ENCODE measurements at regions not wholly inside any gene's neighbourhood (a gene's known extent, or its start where the extent isn't known, plus 50 kb on each side); places are given as distances from the start of the nearest gene placed in this dataset.

GRCh38 chr5:88545338-88545737 lies 276.7 kb upstream of the TMEM161B start:
- DNase-seq (ENCODE audit: low read depth in 4 of 4, low spot score in 3 of 4): no peak

- no peak for DNase-seq (ENCODE audit: low read depth in 4 of 4, low spot score in 3 of 4)
These were observed 276.0 kb upstream of the TMEM161B start for GRCh38 chr5:88544671-88545070.

GRCh38 chr5:88544136-88544645 lies 275.5 kb upstream of the TMEM161B start:
- no peak for DNase-seq (ENCODE audit: low read depth in 4 of 4, low spot score in 3 of 4)

GRCh38 chr5:88542786-88543185 lies 274.1 kb upstream of the TMEM161B start:
- no peak for DNase-seq (ENCODE audit: low read depth in 4 of 4, low spot score in 3 of 4)

GRCh38 chr5:88540471-88541115 lies 271.9 kb upstream of the TMEM161B start:
- DNase-seq (ENCODE audit: low read depth in 4 of 4, low spot score in 3 of 4): no peak

GRCh38 chr5:88539693-88540365 lies 271.2 kb upstream of the TMEM161B start:
- no peak for DNase-seq (ENCODE audit: low read depth in 4 of 4, low spot score in 3 of 4)

GRCh38 chr5:88539026-88539425 lies 270.4 kb upstream of the TMEM161B start:
- no peak for DNase-seq (ENCODE audit: low read depth in 4 of 4, low spot score in 3 of 4)

GRCh38 chr5:88536146-88536545 lies 267.5 kb upstream of the TMEM161B start:
- no peak for DNase-seq (ENCODE audit: low read depth in 4 of 4, low spot score in 3 of 4)

- no peak for DNase-seq (ENCODE audit: low read depth in 4 of 4, low spot score in 3 of 4)
These were observed 256.3 kb upstream of the TMEM161B start for GRCh38 chr5:88524941-88525340.

- no peak for DNase-seq (ENCODE audit: low read depth in 4 of 4, low spot score in 3 of 4)
These were observed 250.4 kb upstream of the TMEM161B start for GRCh38 chr5:88519066-88519465.

- DNase-seq (ENCODE audit: low read depth in 4 of 4, low spot score in 3 of 4): no peak
These were observed 249.7 kb upstream of the TMEM161B start for GRCh38 chr5:88518131-88519016.

GRCh38 chr5:88515881-88516819 lies 247.5 kb upstream of the TMEM161B start:
- DNase-seq (ENCODE audit: low read depth in 4 of 4, low spot score in 3 of 4): no peak

- DNase-seq (ENCODE audit: low read depth in 4 of 4, low spot score in 3 of 4): no peak
These were observed 246.4 kb upstream of the TMEM161B start for GRCh38 chr5:88515068-88515467.

- no peak for DNase-seq (ENCODE audit: low read depth in 4 of 4, low spot score in 3 of 4)
These were observed 240.8 kb upstream of the TMEM161B start for GRCh38 chr5:88509403-88509802.

- DNase-seq (ENCODE audit: low read depth in 4 of 4, low spot score in 3 of 4): no peak
These were observed 238.6 kb upstream of the TMEM161B start for GRCh38 chr5:88507261-88507660.

- DNase-seq (ENCODE audit: low read depth in 4 of 4, low spot score in 3 of 4): no peak
These were observed 234.8 kb upstream of the TMEM161B start for GRCh38 chr5:88503406-88503805.

GRCh38 chr5:88503041-88503345 lies 234.3 kb upstream of the TMEM161B start:
- DNase-seq (ENCODE audit: low read depth in 4 of 4, low spot score in 3 of 4): no peak

GRCh38 chr5:88502179-88503040 lies 233.8 kb upstream of the TMEM161B start:
- DNase-seq (ENCODE audit: low read depth in 4 of 4, low spot score in 3 of 4): no peak

- DNase-seq (ENCODE audit: low read depth in 4 of 4, low spot score in 3 of 4): no peak
These were observed 227.2 kb upstream of the TMEM161B start for GRCh38 chr5:88495810-88496209.
